ENCODE measurements at regions not wholly inside any gene's neighbourhood (a gene's known extent, or its start where the extent isn't known, plus 50 kb on each side); places are given as distances from the start of the nearest gene placed in this dataset.
A peak's percentile ranks its signal among the peaks of the same experiment; 100 is the strongest.

- no peak for ATAC-seq
- Histone ChIP-seq H3K27me3 (no peaks in the 10 kb centered on the region), H3K4me3 (no peak overlapping the region), H3K36me3 (no peaks in the 10 kb centered on the region), H3K4me1 (peaks cover 0 to 15% (median 11%) of the 10 kb centered on the region in 9 donors), H3K27ac (no peak overlapping the region), H3K9me3 (no peaks in the 10 kb centered on the region)
- intact Hi-C loops (cut with DNase I), result no loop called here
- DNase-seq, result no peak
- 66 to 69% methylated on average over 4 of the region's 4 CpGs for WGBS, 2 donors
- TF ChIP-seq CTCF (IDR thresholded peaks at IDR 0.05), result no peak
Observed at GRCh38 chr2:60216452-60216995, 336.9 kb downstream of the BCL11A start.

GRCh38 chr2:60215386-60215901 is 338.0 kb downstream of the BCL11A start:
- peaks cover 0 to 15% (median 11%) of the 10 kb centered on the region in 9 donors for H3K4me1 ChIP-seq
- DNase-seq (no peak), ATAC-seq (no peak)
- H3K36me3 ChIP-seq, result no peaks in the 10 kb centered on the region
- no peak overlapping the region for H3K27ac ChIP-seq
- H3K9me3 ChIP-seq, result no peaks in the 10 kb centered on the region
- TF ChIP-seq CTCF (IDR thresholded peaks at IDR 0.05), result no peak
- no peaks in the 10 kb centered on the region for H3K27me3 ChIP-seq
- WGBS, 2 donors, result 70 to 72% methylated on average over 17 of the region's 17 CpGs
- intact Hi-C loops (cut with DNase I), result no loop called here
- no peak overlapping the region for H3K4me3 ChIP-seq

GRCh38 chr2:60214626-60214875 is 338.9 kb downstream of the BCL11A start:
- Histone ChIP-seq H3K4me1 (peaks cover 0 to 20% (median 11%) of the 10 kb centered on the region in 9 donors), H3K27ac (no peak overlapping the region), H3K27me3 (no peaks in the 10 kb centered on the region), H3K9me3 (no peaks in the 10 kb centered on the region), H3K36me3 (no peaks in the 10 kb centered on the region), H3K4me3 (no peak overlapping the region)
- no peak for ATAC-seq
- no peak for DNase-seq
- intact Hi-C loops (cut with DNase I), result no loop called here
- no peak for TF ChIP-seq CTCF (IDR thresholded peaks at IDR 0.05)

- Histone ChIP-seq H3K36me3 (no peaks in the 10 kb centered on the region), H3K4me3 (no peak overlapping the region), H3K27ac (no peak overlapping the region), H3K4me1 (peaks cover 0 to 23% (median 11%) of the 10 kb centered on the region in 9 donors), H3K27me3 (no peaks in the 10 kb centered on the region), H3K9me3 (no peaks in the 10 kb centered on the region)
- WGBS, 2 donors, result 70 to 72% methylated on average over 16 of the region's 16 CpGs
- intact Hi-C loops (cut with DNase I), result no loop called here
- DNase-seq (peak in 1 of 2 donors; percentile 18), ATAC-seq (peak in 7 of 8 donors; percentile 29 to 91 (median 61))
- no peak for TF ChIP-seq CTCF (IDR thresholded peaks at IDR 0.05)
Observed at GRCh38 chr2:60213865-60214625, 339.4 kb downstream of the BCL11A start.

Measured in heart right ventricle (tissue), 16 donors.